ENCODE measurements at regions not wholly inside any gene's neighbourhood (a gene's known extent, or its start where the extent isn't known, plus 50 kb on each side); places are given as distances from the start of the nearest gene placed in this dataset.

GRCh38 chr7:55280031-55280454 is 85.1 kb upstream of the LANCL2 start:
- DNase-seq (ENCODE audit: low read depth) = peak; percentile 25
- TF ChIP-seq, protein P1, sequence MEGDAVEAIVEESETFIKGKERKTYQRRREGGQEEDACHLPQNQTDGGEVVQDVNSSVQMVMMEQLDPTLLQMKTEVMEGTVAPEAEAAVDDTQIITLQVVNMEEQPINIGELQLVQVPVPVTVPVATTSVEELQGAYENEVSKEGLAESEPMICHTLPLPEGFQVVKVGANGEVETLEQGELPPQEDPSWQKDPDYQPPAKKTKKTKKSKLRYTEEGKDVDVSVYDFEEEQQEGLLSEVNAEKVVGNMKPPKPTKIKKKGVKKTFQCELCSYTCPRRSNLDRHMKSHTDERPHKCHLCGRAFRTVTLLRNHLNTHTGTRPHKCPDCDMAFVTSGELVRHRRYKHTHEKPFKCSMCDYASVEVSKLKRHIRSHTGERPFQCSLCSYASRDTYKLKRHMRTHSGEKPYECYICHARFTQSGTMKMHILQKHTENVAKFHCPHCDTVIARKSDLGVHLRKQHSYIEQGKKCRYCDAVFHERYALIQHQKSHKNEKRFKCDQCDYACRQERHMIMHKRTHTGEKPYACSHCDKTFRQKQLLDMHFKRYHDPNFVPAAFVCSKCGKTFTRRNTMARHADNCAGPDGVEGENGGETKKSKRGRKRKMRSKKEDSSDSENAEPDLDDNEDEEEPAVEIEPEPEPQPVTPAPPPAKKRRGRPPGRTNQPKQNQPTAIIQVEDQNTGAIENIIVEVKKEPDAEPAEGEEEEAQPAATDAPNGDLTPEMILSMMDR (IDR thresholded peaks at IDR 0.05; ENCODE audit: control insufficient read depth, insufficient read depth, low read depth, low read length, missing control alignments) = peak; percentile 69
- H3K4me3 ChIP-seq (ENCODE audit: control insufficient read depth, low read depth, low read length) = no peak overlapping the region

DNA sequence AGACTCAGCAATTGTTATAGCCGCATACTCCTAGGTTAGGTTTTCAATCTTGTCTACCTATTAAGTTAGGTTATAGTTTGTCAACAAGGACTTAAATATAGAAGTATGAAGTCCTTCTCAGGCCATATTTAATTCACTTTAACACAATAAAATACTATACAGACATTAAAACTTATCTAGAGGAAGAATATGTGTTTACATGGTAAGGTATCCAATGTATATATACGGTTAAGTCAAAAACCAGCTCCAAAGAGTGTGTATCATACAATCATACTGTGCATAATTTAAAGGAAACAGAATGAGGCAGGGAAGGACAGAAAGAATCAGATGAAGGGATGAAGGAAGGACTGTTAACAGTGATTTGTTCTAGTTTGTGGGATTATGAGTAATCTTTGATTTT is 79.5 kb upstream of the LANCL2 start:
- DNase-seq (ENCODE audit: low read depth) = no peak
- H3K4me3 ChIP-seq (ENCODE audit: control insufficient read depth, low read depth, low read length) = no peak overlapping the region
- TF ChIP-seq, protein P1 (IDR thresholded peaks at IDR 0.05; ENCODE audit: control insufficient read depth, insufficient read depth, low read depth, low read length, missing control alignments) = no peak

DNA sequence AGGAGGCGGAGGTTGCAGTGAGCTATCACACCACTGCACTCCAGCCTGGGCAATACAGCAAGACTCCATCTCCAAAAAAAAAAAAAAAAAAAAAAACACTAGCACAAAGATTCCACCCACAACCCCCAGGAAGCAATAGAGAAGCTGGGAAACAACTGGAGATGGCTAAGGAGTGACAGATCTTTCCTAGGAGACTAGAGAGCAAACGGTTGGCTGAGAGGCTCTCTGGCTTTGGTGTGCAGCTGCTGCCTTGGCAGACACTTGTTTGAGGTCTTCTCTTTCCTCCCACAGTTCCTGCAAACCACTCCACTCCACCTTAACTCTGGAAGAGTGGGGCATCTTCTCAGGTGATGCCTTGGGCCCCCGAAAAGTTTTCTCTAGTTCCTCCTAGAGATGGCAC is 78.5 kb upstream of the LANCL2 start:
- no peak overlapping the region for H3K4me3 ChIP-seq (ENCODE audit: control insufficient read depth, low read depth, low read length)
- TF ChIP-seq, protein P1 (IDR thresholded peaks at IDR 0.05; ENCODE audit: control insufficient read depth, insufficient read depth, low read depth, low read length, missing control alignments) = no peak
- no peak for DNase-seq (ENCODE audit: low read depth)

- no peak overlapping the region for H3K4me3 ChIP-seq (ENCODE audit: control insufficient read depth, low read depth, low read length)
- TF ChIP-seq, protein P1 (IDR thresholded peaks at IDR 0.05; ENCODE audit: control insufficient read depth, insufficient read depth, low read depth, low read length, missing control alignments) = no peak
- no peak for DNase-seq (ENCODE audit: low read depth)
Observed at GRCh38 chr7:55288070-55288824, 76.9 kb upstream of the LANCL2 start.

- no peak for DNase-seq (ENCODE audit: low read depth)
- H3K4me3 ChIP-seq (ENCODE audit: control insufficient read depth, low read depth, low read length) = no peak overlapping the region
- TF ChIP-seq, protein P1 (IDR thresholded peaks at IDR 0.05; ENCODE audit: control insufficient read depth, insufficient read depth, low read depth, low read length, missing control alignments) = no peak
Observed at GRCh38 chr7:55296070-55296469, 69.1 kb upstream of the LANCL2 start.

GRCh38 chr7:55299273-55299967 is 65.7 kb upstream of the LANCL2 start:
- DNase-seq (ENCODE audit: low read depth) = no peak
- TF ChIP-seq, protein P1 (IDR thresholded peaks at IDR 0.05; ENCODE audit: control insufficient read depth, insufficient read depth, low read depth, low read length, missing control alignments) = no peak
- no peak overlapping the region for H3K4me3 ChIP-seq (ENCODE audit: control insufficient read depth, low read depth, low read length)
